ENCODE measurements at regions not wholly inside any gene's neighbourhood (a gene's known extent, or its start where the extent isn't known, plus 50 kb on each side); places are given as distances from the start of the nearest gene placed in this dataset.

GRCh38 chr13:106260352-106260751 is 275.1 kb downstream of the EFNB2 start:
- TF ChIP-seq, protein P1, sequence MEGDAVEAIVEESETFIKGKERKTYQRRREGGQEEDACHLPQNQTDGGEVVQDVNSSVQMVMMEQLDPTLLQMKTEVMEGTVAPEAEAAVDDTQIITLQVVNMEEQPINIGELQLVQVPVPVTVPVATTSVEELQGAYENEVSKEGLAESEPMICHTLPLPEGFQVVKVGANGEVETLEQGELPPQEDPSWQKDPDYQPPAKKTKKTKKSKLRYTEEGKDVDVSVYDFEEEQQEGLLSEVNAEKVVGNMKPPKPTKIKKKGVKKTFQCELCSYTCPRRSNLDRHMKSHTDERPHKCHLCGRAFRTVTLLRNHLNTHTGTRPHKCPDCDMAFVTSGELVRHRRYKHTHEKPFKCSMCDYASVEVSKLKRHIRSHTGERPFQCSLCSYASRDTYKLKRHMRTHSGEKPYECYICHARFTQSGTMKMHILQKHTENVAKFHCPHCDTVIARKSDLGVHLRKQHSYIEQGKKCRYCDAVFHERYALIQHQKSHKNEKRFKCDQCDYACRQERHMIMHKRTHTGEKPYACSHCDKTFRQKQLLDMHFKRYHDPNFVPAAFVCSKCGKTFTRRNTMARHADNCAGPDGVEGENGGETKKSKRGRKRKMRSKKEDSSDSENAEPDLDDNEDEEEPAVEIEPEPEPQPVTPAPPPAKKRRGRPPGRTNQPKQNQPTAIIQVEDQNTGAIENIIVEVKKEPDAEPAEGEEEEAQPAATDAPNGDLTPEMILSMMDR (IDR thresholded peaks at IDR 0.05; ENCODE audit: low read depth, low read length, poor library complexity, severe bottlenecking) = no peak
- no peak for TF ChIP-seq EZH2phosphoT487 (IDR thresholded peaks at IDR 0.05; ENCODE audit: borderline replicate concordance, low read length)
